ENCODE measurements at regions not wholly inside any gene's neighbourhood (a gene's known extent, or its start where the extent isn't known, plus 50 kb on each side); places are given as distances from the start of the nearest gene placed in this dataset.

GRCh38 chr12:60672949-60673348 is 1077.1 kb downstream of the SLC16A7 start:
- TF ChIP-seq, protein P1, sequence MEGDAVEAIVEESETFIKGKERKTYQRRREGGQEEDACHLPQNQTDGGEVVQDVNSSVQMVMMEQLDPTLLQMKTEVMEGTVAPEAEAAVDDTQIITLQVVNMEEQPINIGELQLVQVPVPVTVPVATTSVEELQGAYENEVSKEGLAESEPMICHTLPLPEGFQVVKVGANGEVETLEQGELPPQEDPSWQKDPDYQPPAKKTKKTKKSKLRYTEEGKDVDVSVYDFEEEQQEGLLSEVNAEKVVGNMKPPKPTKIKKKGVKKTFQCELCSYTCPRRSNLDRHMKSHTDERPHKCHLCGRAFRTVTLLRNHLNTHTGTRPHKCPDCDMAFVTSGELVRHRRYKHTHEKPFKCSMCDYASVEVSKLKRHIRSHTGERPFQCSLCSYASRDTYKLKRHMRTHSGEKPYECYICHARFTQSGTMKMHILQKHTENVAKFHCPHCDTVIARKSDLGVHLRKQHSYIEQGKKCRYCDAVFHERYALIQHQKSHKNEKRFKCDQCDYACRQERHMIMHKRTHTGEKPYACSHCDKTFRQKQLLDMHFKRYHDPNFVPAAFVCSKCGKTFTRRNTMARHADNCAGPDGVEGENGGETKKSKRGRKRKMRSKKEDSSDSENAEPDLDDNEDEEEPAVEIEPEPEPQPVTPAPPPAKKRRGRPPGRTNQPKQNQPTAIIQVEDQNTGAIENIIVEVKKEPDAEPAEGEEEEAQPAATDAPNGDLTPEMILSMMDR (conservative IDR thresholded peaks at IDR 0.05 in 1 of 2, IDR thresholded peaks at IDR 0.05 in 1 of 2; ENCODE audit: extremely low read depth in 1 of 2, insufficient read depth in 1 of 2, low read depth in 1 of 2, low read length in 2 of 2) = no peak
- no peak for TF ChIP-seq EZH2 (IDR thresholded peaks at IDR 0.05; ENCODE audit: borderline replicate concordance, low read length)

Data from mammary epithelial cell (primary cell).